Neural crest cell (in vitro differentiated cells): ENCODE measurements at regions not wholly inside any gene's neighbourhood (a gene's known extent, or its start where the extent isn't known, plus 50 kb on each side); places are given as distances from the start of the nearest gene placed in this dataset.

Experiments used
- DNase-seq: peaks from one replicate; pipeline ENCODE4 v3.0.0; 2021; ENCODE audit warnings: low read depth, mixed read lengths, low spot score
- H3K27ac Mint-ChIP-seq: one replicate; pipeline ENCODE4 v1.8.0; 2021; ENCODE audit warnings: mild to moderate bottlenecking, mixed read lengths; ENCODE audit not compliant: unreplicated experiment
- H3K27me3 Mint-ChIP-seq: 2 replicates; pipeline ENCODE4 v1.8.0; 2021; ENCODE audit warnings: low read depth, mild to moderate bottlenecking, mixed read lengths
- H3K36me3 Mint-ChIP-seq: 2 replicates; pipeline ENCODE4 v1.8.0; 2021; ENCODE audit warnings: low read depth, mild to moderate bottlenecking, mixed read lengths
- H3K4me1 Mint-ChIP-seq: 2 replicates; pipeline ENCODE4 v1.8.0; 2021; ENCODE audit warnings: mixed read lengths
- H3K4me3 Mint-ChIP-seq: one replicate; pipeline ENCODE4 v1.8.0; 2021; ENCODE audit warnings: mild to moderate bottlenecking, mixed read lengths
- H3K9me3 Mint-ChIP-seq: 2 replicates; pipeline ENCODE4 v1.8.0; 2021; ENCODE audit warnings: mixed read lengths
- TF ChIP-seq, protein P1 (sequence below): fragments of 200-600 bp; sonication (generic); conservative IDR thresholded peaks from 2 replicates; pipeline ENCODE4 v1.5.0; 2021; ENCODE audit warnings: antibody characterized with exemption, mild to moderate bottlenecking

DNA sequence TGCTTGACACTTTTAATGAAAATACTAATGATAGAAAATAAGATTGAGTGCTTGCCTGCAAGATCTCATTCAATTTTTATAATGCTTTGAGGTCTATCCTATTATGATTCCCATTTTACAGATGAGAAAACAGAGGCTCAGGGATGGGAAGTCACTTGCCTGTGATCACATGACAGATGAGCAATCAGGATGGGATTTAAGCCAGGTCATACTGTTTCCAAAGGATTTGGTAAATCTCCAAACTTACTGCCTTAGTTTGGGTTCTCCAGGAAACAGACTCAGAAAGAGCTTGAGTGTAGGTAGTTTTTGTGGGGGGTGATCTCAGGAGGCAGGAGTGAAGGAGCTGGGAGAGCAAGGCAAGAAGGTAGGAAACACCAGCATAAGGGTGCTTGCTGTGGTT lies 456.3 kb downstream of the MAFB start:
- H3K4me1 Mint-ChIP-seq: peaks cover 15% of the 10 kb centered on the region
- DNase-seq: no peak
- TF ChIP-seq, protein P1, sequence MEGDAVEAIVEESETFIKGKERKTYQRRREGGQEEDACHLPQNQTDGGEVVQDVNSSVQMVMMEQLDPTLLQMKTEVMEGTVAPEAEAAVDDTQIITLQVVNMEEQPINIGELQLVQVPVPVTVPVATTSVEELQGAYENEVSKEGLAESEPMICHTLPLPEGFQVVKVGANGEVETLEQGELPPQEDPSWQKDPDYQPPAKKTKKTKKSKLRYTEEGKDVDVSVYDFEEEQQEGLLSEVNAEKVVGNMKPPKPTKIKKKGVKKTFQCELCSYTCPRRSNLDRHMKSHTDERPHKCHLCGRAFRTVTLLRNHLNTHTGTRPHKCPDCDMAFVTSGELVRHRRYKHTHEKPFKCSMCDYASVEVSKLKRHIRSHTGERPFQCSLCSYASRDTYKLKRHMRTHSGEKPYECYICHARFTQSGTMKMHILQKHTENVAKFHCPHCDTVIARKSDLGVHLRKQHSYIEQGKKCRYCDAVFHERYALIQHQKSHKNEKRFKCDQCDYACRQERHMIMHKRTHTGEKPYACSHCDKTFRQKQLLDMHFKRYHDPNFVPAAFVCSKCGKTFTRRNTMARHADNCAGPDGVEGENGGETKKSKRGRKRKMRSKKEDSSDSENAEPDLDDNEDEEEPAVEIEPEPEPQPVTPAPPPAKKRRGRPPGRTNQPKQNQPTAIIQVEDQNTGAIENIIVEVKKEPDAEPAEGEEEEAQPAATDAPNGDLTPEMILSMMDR: no peak
- no peak overlapping the region for H3K27ac Mint-ChIP-seq
- H3K9me3 Mint-ChIP-seq: no peaks in the 10 kb centered on the region
- H3K27me3 Mint-ChIP-seq: peaks cover 26% of the 10 kb centered on the region
- H3K36me3 Mint-ChIP-seq: no peaks in the 10 kb centered on the region
- H3K4me3 Mint-ChIP-seq: no peak overlapping the region

DNA sequence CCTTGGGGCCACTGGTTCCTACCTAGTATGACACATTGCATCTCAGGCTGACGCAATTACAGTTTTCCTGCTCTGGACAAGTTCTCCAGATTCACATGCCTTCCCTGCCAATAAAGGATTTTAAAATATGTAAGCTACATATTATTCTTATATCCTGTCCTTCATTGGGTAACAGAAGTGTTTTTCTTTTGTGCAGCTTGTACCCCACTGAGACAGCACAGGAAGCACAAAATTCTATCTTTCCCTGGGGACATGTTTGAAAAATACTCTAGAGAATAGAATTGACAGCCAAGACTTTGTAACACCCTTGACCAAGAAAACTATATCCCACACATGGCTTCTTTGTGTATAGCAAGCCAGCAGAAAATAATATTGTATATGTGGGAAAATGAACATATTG lies 456.8 kb downstream of the MAFB start:
- Mint-ChIP-seq H3K4me1 (peaks cover 15% of the 10 kb centered on the region), H3K27me3 (peaks cover 26% of the 10 kb centered on the region), H3K4me3 (no peak overlapping the region), H3K9me3 (no peaks in the 10 kb centered on the region), H3K36me3 (no peaks in the 10 kb centered on the region), H3K27ac (no peak overlapping the region)
- TF ChIP-seq, protein P1: no peak
- DNase-seq: no peak

DNA sequence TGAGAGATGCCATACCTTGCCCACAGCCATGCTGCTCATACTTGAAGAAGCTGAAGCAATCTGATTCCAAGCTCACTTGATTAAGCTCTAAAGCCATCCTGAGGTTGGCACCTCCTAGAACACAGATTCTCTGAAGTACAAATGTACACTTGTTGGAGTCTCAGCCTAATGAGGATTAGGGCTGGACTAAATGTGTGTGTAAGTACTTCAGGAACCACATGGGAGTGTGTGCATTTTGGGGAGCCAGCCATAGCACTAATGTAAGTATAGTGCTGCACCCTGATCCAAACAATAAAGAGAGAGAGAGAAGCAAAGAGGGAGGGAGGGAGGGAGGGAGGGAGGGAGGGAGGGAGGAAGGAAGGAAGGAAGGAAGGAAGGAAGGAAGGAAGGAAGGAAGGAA lies 458.6 kb downstream of the MAFB start:
- no peak overlapping the region for H3K27ac Mint-ChIP-seq
- TF ChIP-seq, protein P1: no peak
- H3K4me1 Mint-ChIP-seq: peaks cover 15% of the 10 kb centered on the region
- no peak for DNase-seq
- peaks cover 21% of the 10 kb centered on the region for H3K27me3 Mint-ChIP-seq
- H3K36me3 Mint-ChIP-seq: no peaks in the 10 kb centered on the region
- H3K4me3 Mint-ChIP-seq: no peak overlapping the region
- no peaks in the 10 kb centered on the region for H3K9me3 Mint-ChIP-seq

DNA sequence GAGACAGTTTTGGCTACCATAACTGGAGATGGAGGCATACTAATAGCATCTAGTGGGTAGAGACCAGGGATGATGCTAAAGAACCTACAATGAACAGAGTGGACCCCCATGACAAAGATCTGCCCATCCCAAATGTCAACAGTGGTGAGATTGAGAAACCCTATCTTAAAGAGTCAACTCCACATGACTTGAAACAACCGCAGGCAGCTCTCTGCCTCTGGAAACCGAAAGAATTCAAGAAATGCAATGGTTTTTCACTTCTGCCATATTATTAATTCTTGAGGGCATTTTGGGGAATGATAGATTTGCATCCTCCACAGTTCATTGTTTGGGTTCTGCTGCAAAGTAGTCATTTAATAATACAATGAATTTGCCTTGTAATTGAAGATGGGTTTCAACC lies 463.4 kb downstream of the MAFB start:
- TF ChIP-seq, protein P1: no peak
- H3K4me1 Mint-ChIP-seq: peaks cover 6% of the 10 kb centered on the region
- H3K27me3 Mint-ChIP-seq: peaks cover 5% of the 10 kb centered on the region
- DNase-seq: no peak
- no peaks in the 10 kb centered on the region for H3K36me3 Mint-ChIP-seq
- no peak overlapping the region for H3K4me3 Mint-ChIP-seq
- no peak overlapping the region for H3K27ac Mint-ChIP-seq
- no peaks in the 10 kb centered on the region for H3K9me3 Mint-ChIP-seq

DNA sequence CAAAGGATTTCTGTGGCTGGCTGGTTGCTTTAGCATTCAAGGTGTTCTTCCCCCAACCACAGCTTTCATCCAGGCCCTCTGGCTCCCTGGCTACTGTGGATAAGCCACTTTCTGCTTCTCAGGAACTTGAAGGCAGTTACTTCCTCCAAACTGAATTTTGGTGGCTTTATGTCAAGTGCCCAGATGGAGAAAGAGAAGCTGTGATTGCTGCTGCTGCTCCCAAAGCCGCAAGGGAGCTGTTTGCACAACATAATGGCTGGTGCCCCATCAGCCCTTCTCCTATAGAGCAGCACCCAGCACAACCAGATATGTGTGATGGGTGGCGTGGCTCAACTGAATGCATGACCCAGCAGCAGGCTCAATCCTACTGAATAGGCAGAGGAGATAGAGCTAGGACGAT lies 465.2 kb downstream of the MAFB start:
- no peak for DNase-seq
- Mint-ChIP-seq H3K4me3 (no peak overlapping the region), H3K27ac (no peak overlapping the region), H3K36me3 (no peaks in the 10 kb centered on the region), H3K27me3 (peaks cover 2% of the 10 kb centered on the region), H3K9me3 (no peaks in the 10 kb centered on the region), H3K4me1 (peaks cover 9% of the 10 kb centered on the region)
- TF ChIP-seq, protein P1: no peak

DNA sequence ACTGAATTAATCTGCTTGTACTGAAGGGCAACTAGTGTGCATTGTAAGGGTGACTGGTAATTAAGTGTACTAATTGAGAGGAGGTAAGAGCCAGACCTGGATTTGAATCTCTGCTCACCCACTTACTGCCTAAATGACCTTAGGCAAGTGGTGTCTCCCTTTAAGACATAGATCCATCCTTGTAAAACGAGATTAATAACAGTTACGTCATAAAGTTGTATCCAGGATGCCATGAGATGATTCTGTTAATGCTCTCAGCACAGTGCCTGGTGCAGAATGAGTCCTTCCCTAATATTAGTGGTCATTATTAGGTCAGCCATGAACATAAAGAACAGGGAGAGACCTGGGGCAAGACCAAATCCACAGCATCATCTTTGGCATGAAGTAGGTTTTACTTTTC lies 470.1 kb downstream of the MAFB start:
- H3K36me3 Mint-ChIP-seq: no peaks in the 10 kb centered on the region
- H3K27ac Mint-ChIP-seq: no peak overlapping the region
- DNase-seq: no peak
- no peak overlapping the region for H3K4me3 Mint-ChIP-seq
- H3K4me1 Mint-ChIP-seq: peaks cover 20% of the 10 kb centered on the region
- H3K27me3 Mint-ChIP-seq: no peaks in the 10 kb centered on the region
- no peaks in the 10 kb centered on the region for H3K9me3 Mint-ChIP-seq
- TF ChIP-seq, protein P1: no peak
